Right cardiac atrium (tissue), 5 donors: ENCODE measurements at regions not wholly inside any gene's neighbourhood (a gene's known extent, or its start where the extent isn't known, plus 50 kb on each side); places are given as distances from the start of the nearest gene placed in this dataset.

ENCODE experiments used
- ATAC-seq, 2 donors: fragments of 200-7000 bp; cut with Tn5 transposase; one replicate each; pipeline versions ENCODE4 v1.8.0 to v1.9.1; 2020; ENCODE audit warnings: moderate library complexity in 2 of 2, mild to moderate bottlenecking in 1 of 2
- DNase-seq, 3 donors: peaks; one replicate each; pipeline ENCODE4 v3.0.0-alpha.2; 2020
- H3K27ac ChIP-seq: one replicate; pipeline ENCODE4 v1.5.1; 2013; ENCODE audit warnings: mild to moderate bottlenecking, low read length, control low read depth, moderate library complexity
- H3K27me3 ChIP-seq: one replicate; pipeline ENCODE4 v1.6.1; 2013; ENCODE audit not compliant: control insufficient read depth, insufficient read depth
- H3K4me1 ChIP-seq: one replicate; pipeline ENCODE4 v1.6.1; 2013; ENCODE audit warnings: low read length; ENCODE audit not compliant: control insufficient read depth, insufficient read depth
- H3K4me3 ChIP-seq: one replicate; pipeline ENCODE4 v1.5.1; 2013; ENCODE audit warnings: low read length, control low read depth
- H3K9me3 ChIP-seq: one replicate; pipeline ENCODE4 v1.6.1; 2013; ENCODE audit warnings: low read length; ENCODE audit not compliant: control insufficient read depth
- WGBS: extraction: QIAGEN DNeasy Blood & Tissue Kit; methylation state at CpG from one replicate; pipeline ENCODE4 v1.1.7; 2013; 5-methylcytosine and 5-hydroxymethylcytosine counted together
- intact Hi-C, 4 donors: fragments of 100-400 bp; cut with DNase I; formaldehyde crosslinking; loops; one replicate each; pipeline versions ENCODE4 v1.11.0 to v1.14.0; 2022 to 2023
- donor health status: healthy with polysubstance abuse.
- donor health status: DM: no; HTN: yes; CAD: no.
- donor health status: DM: no; HTN: no; CAD: no.
- donor health status: DM: no; HTN: yes; CAD: no; lungs with severe emphysema.
- donor health status: DM: yes; HTN: yes; CAD: no.

DNA sequence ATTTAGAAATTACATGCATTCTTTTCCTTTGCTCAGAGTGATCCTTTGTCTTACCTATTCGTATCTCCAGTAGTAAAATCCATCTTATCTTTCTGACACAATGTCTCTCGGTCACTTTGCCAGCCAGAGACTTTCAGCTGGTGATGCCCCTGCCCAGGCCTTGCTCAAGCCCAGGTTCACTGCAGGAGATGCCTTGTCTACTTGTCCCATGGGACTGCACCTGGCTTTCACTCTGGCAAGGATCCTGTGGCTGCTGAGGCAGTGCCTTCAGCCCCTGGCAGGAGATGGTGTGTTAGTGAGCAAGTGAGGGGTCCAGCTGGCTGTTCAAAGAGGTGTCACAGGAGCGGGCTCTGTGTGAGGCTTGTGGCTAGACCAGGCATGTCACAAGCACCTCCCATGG lies 1268.9 kb downstream of the OTOL1 start:
- intact Hi-C loops = no loop called here
- no peaks in the 10 kb centered on the region for H3K9me3 ChIP-seq
- H3K27me3 ChIP-seq = no peaks in the 10 kb centered on the region
- WGBS = 83% methylated on average over 3 of the region's 3 CpGs
- H3K27ac ChIP-seq = no peak overlapping the region
- H3K4me3 ChIP-seq = no peak overlapping the region
- H3K4me1 ChIP-seq = no peaks in the 10 kb centered on the region
- ATAC-seq = no peak
- DNase-seq = no peak

- Histone ChIP-seq H3K27ac (no peak overlapping the region), H3K4me3 (no peak overlapping the region), H3K9me3 (no peaks in the 10 kb centered on the region), H3K4me1 (no peaks in the 10 kb centered on the region), H3K27me3 (no peaks in the 10 kb centered on the region)
- ATAC-seq = no peak
- DNase-seq = no peak
- intact Hi-C loops = no loop called here
These were observed 1273.0 kb downstream of the OTOL1 start for GRCh38 chr3:162769564-162769963.

GRCh38 chr3:162770551-162770950 lies 1273.9 kb downstream of the OTOL1 start:
- no peak for ATAC-seq
- Histone ChIP-seq H3K9me3 (no peaks in the 10 kb centered on the region), H3K27me3 (no peaks in the 10 kb centered on the region), H3K27ac (no peak overlapping the region), H3K4me1 (no peaks in the 10 kb centered on the region), H3K4me3 (no peak overlapping the region)
- 41% methylated on average over 2 of the region's 2 CpGs for WGBS
- intact Hi-C loops = loop anchor here in 1 of 4 donors (5.0 kb wide), 1 partner anchor 142 kb away; no protein-coding TSS in a partner anchor
- DNase-seq = no peak

DNA sequence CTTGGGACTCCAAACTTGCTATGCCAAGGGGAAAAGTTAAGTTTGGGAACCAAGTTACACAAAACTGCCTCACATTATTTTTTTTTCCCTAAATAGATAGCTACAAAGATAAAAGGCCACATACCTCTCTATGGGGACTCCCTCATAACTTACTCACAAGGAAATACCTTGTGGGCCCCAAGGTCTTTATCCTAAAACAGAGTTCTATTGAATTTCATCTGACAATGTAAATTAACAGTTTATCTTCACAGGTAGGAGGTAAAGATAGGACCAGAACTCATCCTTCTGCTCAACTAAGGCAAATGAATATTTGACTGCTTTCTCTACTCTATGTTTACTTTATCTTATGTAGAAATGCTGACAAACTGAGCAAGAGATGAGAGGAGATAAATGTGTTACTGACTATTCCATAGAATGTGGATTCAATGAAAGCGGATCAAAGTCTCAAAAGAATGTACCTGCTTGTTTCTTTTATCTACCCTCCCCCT lies 1278.0 kb downstream of the OTOL1 start:
- Histone ChIP-seq H3K4me1 (no peaks in the 10 kb centered on the region), H3K9me3 (no peaks in the 10 kb centered on the region), H3K27ac (no peak overlapping the region), H3K4me3 (no peak overlapping the region), H3K27me3 (no peaks in the 10 kb centered on the region)
- DNase-seq = no peak
- intact Hi-C loops = loop anchor here in 1 of 4 donors (5.0 kb wide), 1 partner anchor 138 kb away; no protein-coding TSS in a partner anchor
- no peak for ATAC-seq
- 90% methylated on average over 1 of the region's 1 CpG for WGBS

- H3K4me3 ChIP-seq = no peak overlapping the region
- H3K27me3 ChIP-seq = no peaks in the 10 kb centered on the region
- H3K9me3 ChIP-seq = no peaks in the 10 kb centered on the region
- DNase-seq (no peak), ATAC-seq (no peak)
- H3K4me1 ChIP-seq = no peaks in the 10 kb centered on the region
- no peak overlapping the region for H3K27ac ChIP-seq
- intact Hi-C loops = no loop called here
- WGBS = 31% methylated on average over 3 of the region's 3 CpGs
These were observed 1279.5 kb downstream of the OTOL1 start for GRCh38 chr3:162776148-162776547.

- H3K27ac ChIP-seq = no peak overlapping the region
- WGBS = 90% methylated on average over 1 of the region's 1 CpG
- H3K9me3 ChIP-seq = no peaks in the 10 kb centered on the region
- intact Hi-C loops = no loop called here
- no peaks in the 10 kb centered on the region for H3K27me3 ChIP-seq
- H3K4me3 ChIP-seq = no peak overlapping the region
- H3K4me1 ChIP-seq = no peaks in the 10 kb centered on the region
- ATAC-seq (no peak), DNase-seq (no peak)
These were observed 1280.5 kb downstream of the OTOL1 start for GRCh38 chr3:162777118-162777517.

GRCh38 chr3:162780313-162780712 lies 1283.7 kb downstream of the OTOL1 start:
- DNase-seq = no peak
- no peak for ATAC-seq
- Histone ChIP-seq H3K27ac (no peak overlapping the region), H3K27me3 (no peaks in the 10 kb centered on the region), H3K4me3 (no peak overlapping the region), H3K9me3 (no peaks in the 10 kb centered on the region), H3K4me1 (no peaks in the 10 kb centered on the region)
- intact Hi-C loops = no loop called here

DNA sequence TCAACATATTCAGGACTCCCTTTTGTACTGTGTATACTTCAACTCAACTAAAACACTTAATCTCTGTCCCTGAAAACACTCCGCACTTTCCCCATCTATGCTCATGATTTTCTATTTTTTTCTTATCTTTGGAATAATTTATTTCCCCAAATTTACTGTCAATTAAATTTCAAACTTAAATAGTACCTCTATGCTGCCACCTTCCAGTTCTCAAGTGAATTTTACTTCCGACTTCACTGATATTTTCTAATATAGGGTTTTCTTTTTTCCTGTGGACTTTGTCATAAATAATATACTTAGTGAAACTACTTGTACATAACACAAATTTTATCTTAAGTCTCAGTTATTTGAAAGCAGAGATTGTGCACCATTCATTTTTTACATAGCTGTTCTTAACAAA lies 1303.3 kb downstream of the OTOL1 start:
- no peak overlapping the region for H3K27ac ChIP-seq
- WGBS = no CpG with 5 or more reads among the region's 2 CpGs
- H3K9me3 ChIP-seq = no peaks in the 10 kb centered on the region
- H3K4me1 ChIP-seq = no peaks in the 10 kb centered on the region
- no peak for ATAC-seq
- DNase-seq = no peak
- H3K4me3 ChIP-seq = no peak overlapping the region
- H3K27me3 ChIP-seq = no peaks in the 10 kb centered on the region
- intact Hi-C loops = no loop called here

- Histone ChIP-seq H3K4me3 (no peak overlapping the region), H3K4me1 (no peaks in the 10 kb centered on the region), H3K9me3 (no peaks in the 10 kb centered on the region), H3K27ac (no peak overlapping the region), H3K27me3 (no peaks in the 10 kb centered on the region)
- ATAC-seq (no peak), DNase-seq (no peak)
- no CpG with 5 or more reads among the region's 4 CpGs for WGBS
- intact Hi-C loops = no loop called here
These were observed 1305.8 kb downstream of the OTOL1 start for GRCh38 chr3:162802228-162802965.

- Histone ChIP-seq H3K4me1 (no peaks in the 10 kb centered on the region), H3K4me3 (no peak overlapping the region), H3K9me3 (no peaks in the 10 kb centered on the region), H3K27me3 (no peaks in the 10 kb centered on the region), H3K27ac (no peak overlapping the region)
- intact Hi-C loops = no loop called here
- DNase-seq (no peak), ATAC-seq (no peak)
These were observed 1314.2 kb downstream of the OTOL1 start for GRCh38 chr3:162810776-162811175.

- no CpG with 5 or more reads among the region's 4 CpGs for WGBS
These were observed 1346.1 kb downstream of the OTOL1 start for GRCh38 chr3:162842549-162843216.

More at GRCh38 chr3:162842549-162843216, 1346.1 kb downstream of the OTOL1 start:
- no peak for ATAC-seq
- no peaks in the 10 kb centered on the region for H3K4me1 ChIP-seq
- no peak overlapping the region for H3K27ac ChIP-seq
- no peak for DNase-seq
- no peaks in the 10 kb centered on the region for H3K9me3 ChIP-seq
- no peak overlapping the region for H3K4me3 ChIP-seq
- no peaks in the 10 kb centered on the region for H3K27me3 ChIP-seq
- intact Hi-C loops = no loop called here
